PFSK-1 (cell line): ENCODE measurements at regions not wholly inside any gene's neighbourhood (a gene's known extent, or its start where the extent isn't known, plus 50 kb on each side); places are given as distances from the start of the nearest gene placed in this dataset.
A peak's percentile ranks its signal among the peaks of the same experiment; 100 is the strongest.

Experiments
- FOXP2 ChIP-seq: optimal IDR thresholded peaks from 2 replicates; pipeline ENCODE3; 2011; ENCODE audit warnings: borderline replicate concordance, control low read depth, inconsistent platforms; ENCODE audit not compliant: insufficient read depth; ENCODE audit errors: extremely low read length, extremely low read depth
- POLR2AphosphoS5 ChIP-seq: IDR thresholded peaks from 2 replicates; pipeline ENCODE4 v1.6.1; 2012; ENCODE audit warnings: low read depth, mild to moderate bottlenecking, control low read depth, low read length, moderate library complexity
- SIN3A ChIP-seq: IDR thresholded peaks from 2 replicates; pipeline ENCODE4 v1.6.1; 2012; ENCODE audit warnings: mild to moderate bottlenecking, low read length, moderate library complexity, borderline replicate concordance; ENCODE audit not compliant: insufficient read depth
- TAF1 ChIP-seq: IDR thresholded peaks from 2 replicates; pipeline ENCODE4 v1.6.1; 2012; ENCODE audit warnings: low read length, control low read depth, borderline replicate concordance; ENCODE audit not compliant: insufficient read depth
- TF ChIP-seq, protein P1 (sequence below), 2 experiments: IDR thresholded peaks; 2 replicates each; pipeline versions ENCODE4 v1.6.1 to v1.8.0; 2011 to 2012; ENCODE audit warnings: low read depth in 2 of 2, low read length in 2 of 2, control low read depth in 1 of 2, inconsistent platforms in 1 of 2, mild to moderate bottlenecking in 1 of 2, moderate library complexity in 1 of 2; ENCODE audit not compliant: insufficient read depth in 1 of 2

- no peak for TF ChIP-seq FOXP2
- TF ChIP-seq, protein P1, sequence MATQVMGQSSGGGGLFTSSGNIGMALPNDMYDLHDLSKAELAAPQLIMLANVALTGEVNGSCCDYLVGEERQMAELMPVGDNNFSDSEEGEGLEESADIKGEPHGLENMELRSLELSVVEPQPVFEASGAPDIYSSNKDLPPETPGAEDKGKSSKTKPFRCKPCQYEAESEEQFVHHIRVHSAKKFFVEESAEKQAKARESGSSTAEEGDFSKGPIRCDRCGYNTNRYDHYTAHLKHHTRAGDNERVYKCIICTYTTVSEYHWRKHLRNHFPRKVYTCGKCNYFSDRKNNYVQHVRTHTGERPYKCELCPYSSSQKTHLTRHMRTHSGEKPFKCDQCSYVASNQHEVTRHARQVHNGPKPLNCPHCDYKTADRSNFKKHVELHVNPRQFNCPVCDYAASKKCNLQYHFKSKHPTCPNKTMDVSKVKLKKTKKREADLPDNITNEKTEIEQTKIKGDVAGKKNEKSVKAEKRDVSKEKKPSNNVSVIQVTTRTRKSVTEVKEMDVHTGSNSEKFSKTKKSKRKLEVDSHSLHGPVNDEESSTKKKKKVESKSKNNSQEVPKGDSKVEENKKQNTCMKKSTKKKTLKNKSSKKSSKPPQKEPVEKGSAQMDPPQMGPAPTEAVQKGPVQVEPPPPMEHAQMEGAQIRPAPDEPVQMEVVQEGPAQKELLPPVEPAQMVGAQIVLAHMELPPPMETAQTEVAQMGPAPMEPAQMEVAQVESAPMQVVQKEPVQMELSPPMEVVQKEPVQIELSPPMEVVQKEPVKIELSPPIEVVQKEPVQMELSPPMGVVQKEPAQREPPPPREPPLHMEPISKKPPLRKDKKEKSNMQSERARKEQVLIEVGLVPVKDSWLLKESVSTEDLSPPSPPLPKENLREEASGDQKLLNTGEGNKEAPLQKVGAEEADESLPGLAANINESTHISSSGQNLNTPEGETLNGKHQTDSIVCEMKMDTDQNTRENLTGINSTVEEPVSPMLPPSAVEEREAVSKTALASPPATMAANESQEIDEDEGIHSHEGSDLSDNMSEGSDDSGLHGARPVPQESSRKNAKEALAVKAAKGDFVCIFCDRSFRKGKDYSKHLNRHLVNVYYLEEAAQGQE (IDR thresholded peaks at IDR 0.05; ENCODE audit: insufficient read depth in 1 of 2, low read depth in 2 of 2, low read length in 2 of 2), result no peak
- TF ChIP-seq TAF1, result no peak
- TF ChIP-seq POLR2AphosphoS5, result no peak
- TF ChIP-seq SIN3A, result no peak
Observed at GRCh38 chr16:73921295-73921694, 375.3 kb upstream of the PSMD7 start.

DNA sequence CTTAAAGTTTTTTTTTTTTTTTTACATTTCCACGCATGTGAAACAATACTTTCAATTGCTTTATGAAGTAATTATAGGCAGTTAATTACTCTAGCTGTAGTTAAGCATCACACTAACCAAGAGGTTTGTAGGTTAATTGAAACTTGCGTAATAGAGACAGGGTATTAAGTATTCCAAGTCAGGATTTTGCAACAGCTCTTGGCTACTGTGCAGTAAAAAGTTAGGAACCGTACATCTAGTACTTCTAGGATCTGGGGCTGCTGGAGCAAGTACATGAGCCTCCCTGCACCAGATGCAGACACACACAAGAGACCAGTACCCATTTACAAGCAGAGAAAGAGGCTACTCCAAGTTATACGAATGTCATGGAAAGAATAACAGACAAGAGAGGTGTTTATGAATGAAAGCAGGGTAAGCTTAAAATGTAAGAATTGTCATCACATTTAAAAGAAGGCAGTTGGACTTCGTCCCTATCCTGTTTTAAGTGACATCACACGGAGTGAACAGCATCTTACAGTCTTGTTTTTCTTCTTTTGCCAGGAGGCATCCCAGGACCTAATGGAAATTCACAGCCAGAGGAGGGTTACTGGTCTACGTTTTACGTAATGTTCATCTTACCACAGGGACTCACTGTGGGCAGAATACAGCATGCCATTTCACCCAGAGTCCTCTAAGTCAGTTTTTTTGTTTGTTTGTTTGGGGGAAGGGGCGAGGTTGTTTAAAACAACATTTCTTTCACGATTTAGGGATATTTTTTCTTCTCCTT lies 379.6 kb upstream of the PSMD7 start:
- TF ChIP-seq SIN3A (no peak), TAF1 (no peak), FOXP2 (no peak), POLR2AphosphoS5 (no peak)
- TF ChIP-seq, protein P1 (IDR thresholded peaks at IDR 0.05; ENCODE audit: insufficient read depth in 1 of 2, low read depth in 2 of 2, low read length in 2 of 2), result no peak

- TF ChIP-seq TAF1, result no peak
- no peak for TF ChIP-seq FOXP2
- no peak for TF ChIP-seq SIN3A
- TF ChIP-seq, protein P1 (IDR thresholded peaks at IDR 0.05; ENCODE audit: insufficient read depth in 1 of 2, low read depth in 2 of 2, low read length in 2 of 2), result no peak
- TF ChIP-seq POLR2AphosphoS5, result no peak
Observed at GRCh38 chr16:73915935-73916334, 380.7 kb upstream of the PSMD7 start.

GRCh38 chr16:73915140-73915539 lies 381.5 kb upstream of the PSMD7 start:
- TF ChIP-seq, protein P1 (IDR thresholded peaks at IDR 0.05; ENCODE audit: insufficient read depth in 1 of 2, low read depth in 2 of 2, low read length in 2 of 2), result no peak
- TF ChIP-seq POLR2AphosphoS5 (peak; percentile 28; the same call in 1 of the 2 replicates), SIN3A (no peak)

- no peak for TF ChIP-seq POLR2AphosphoS5
- no peak for TF ChIP-seq SIN3A
- no peak for TF ChIP-seq FOXP2
- no peak for TF ChIP-seq TAF1
- TF ChIP-seq, protein P1 (IDR thresholded peaks at IDR 0.05; ENCODE audit: insufficient read depth in 1 of 2, low read depth in 2 of 2, low read length in 2 of 2), result no peak
Observed at GRCh38 chr16:73912850-73913249, 383.8 kb upstream of the PSMD7 start.
